ENCODE measurements at regions not wholly inside any gene's neighbourhood (a gene's known extent, or its start where the extent isn't known, plus 50 kb on each side); places are given as distances from the start of the nearest gene placed in this dataset.
"Not testable (repeated sequence)": the region's sequence is repeated elsewhere in the genome, so short reads cannot be mapped to it uniquely, and the experiment has no call there.

DNA sequence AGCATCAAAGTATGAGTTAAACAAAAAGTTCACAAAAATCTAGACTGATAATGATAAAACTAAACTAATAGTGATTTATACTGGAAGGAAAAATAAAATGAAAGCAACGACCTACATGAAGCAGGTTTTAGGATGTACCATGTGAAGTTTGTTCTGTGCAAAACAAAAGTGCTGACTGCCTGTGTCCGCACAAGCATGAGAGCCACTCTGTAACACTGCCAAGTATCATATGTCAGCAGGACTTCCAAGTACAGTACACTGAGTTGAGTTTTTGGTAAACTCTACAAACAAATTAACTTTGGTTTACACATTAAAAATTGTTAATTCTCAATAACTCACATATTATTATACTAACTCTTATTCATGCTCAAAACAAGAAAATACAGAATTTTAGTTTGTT, 459.0 kb downstream of the PDGFC start:
- Histone ChIP-seq H3K4me3 (ENCODE audit: low read length in 2 of 2) (no peak overlapping the region), H3K4me1 (ENCODE audit: control insufficient read depth in 2 of 2, insufficient read depth in 2 of 2, low read length in 2 of 2) (no peaks in the 10 kb centered on the region), H3K27ac (ENCODE audit: low read depth in 1 of 2, low read length in 1 of 2) (no peak overlapping the region), H3K27me3 (ENCODE audit: control insufficient read depth in 2 of 2, insufficient read depth in 1 of 2, low read length in 1 of 2) (no peaks in the 10 kb centered on the region), H3K36me3 (ENCODE audit: control insufficient read depth in 2 of 2, insufficient read depth in 2 of 2, low read length in 1 of 2) (no peaks in the 10 kb centered on the region), H3K9me3 (ENCODE audit: control insufficient read depth in 2 of 2, insufficient read depth in 1 of 2, low read length in 1 of 2) (no peaks in the 10 kb centered on the region)
- 88% methylated on average over 2 of the region's 2 CpGs for WGBS
- no peak for DNase-seq (ENCODE audit: low read depth in 6 of 9, low spot score in 9 of 9)

DNA sequence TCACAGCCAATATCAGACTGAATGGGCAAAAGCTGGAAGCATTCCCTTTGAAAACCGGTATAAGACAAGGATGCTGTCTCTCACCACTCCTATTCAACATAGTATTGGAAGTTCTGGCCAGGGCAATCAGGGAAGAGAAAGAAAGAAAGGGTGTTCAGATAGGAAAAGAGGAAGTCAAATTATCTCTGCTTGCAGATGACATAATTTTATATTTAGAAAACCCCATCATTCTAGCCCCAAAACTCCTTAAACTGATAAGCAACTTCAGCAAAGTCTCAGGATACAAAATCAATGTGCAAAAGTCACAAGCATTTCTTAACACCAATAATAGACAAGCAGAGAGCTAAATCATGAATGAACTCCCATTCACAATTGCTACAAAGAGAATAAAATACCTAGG, 461.7 kb downstream of the PDGFC start:
- not testable (repeated sequence) for H3K27me3 ChIP-seq (ENCODE audit: control insufficient read depth in 2 of 2, insufficient read depth in 1 of 2, low read length in 1 of 2)

DNA sequence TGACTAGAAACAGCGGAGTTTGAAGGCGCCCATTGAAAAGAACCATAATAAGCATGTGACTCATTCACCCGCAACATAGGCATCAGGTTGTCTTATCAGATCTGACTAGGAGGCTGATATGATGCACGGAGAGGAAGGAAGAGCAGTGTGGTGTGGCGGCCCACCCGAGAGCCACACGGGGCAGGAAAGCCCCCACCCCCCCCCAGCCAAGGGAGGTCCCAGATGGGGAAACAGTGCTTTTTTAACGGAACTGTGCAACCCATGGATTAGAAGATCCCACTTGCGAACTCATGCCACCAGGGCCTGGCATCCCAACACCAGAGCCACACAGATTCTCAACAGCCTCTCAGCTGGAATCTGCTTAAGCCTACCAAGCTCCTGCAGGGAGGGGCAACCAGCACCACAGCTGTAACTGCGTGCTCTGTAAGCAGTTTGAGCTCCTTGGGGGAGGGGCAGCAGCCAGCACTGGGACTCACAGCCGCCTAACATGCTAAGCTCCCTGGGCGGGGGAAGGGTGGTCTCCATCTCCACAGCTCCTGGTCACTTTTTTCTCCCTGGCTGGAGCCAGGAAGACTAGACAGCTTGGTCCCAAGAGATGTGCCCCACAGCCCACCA, 466.2 kb downstream of the PDGFC start:
- 90% methylated on average over 12 of the region's 12 CpGs for WGBS
- H3K36me3 ChIP-seq (ENCODE audit: control insufficient read depth in 2 of 2, insufficient read depth in 2 of 2, low read length in 1 of 2): no peaks in the 10 kb centered on the region
- H3K4me1 ChIP-seq (ENCODE audit: control insufficient read depth in 2 of 2, insufficient read depth in 2 of 2, low read length in 2 of 2): no peaks in the 10 kb centered on the region
- H3K27ac ChIP-seq (ENCODE audit: low read depth in 1 of 2, low read length in 1 of 2): no peak overlapping the region
- H3K27me3 ChIP-seq (ENCODE audit: control insufficient read depth in 2 of 2, insufficient read depth in 1 of 2, low read length in 1 of 2): no peaks in the 10 kb centered on the region
- no peak overlapping the region for H3K4me3 ChIP-seq (ENCODE audit: low read length in 2 of 2)
- DNase-seq (ENCODE audit: low read depth in 6 of 9, low spot score in 9 of 9): peak in 4 of 9 donors; percentile 1 to 51 (median 23)
- peaks cover 0 to 3% of the 10 kb centered on the region in 2 donors for H3K9me3 ChIP-seq (ENCODE audit: control insufficient read depth in 2 of 2, insufficient read depth in 1 of 2, low read length in 1 of 2)

More for the DNA sequence above, 461.7 kb downstream of the PDGFC start:
- 92% methylated on average over 1 of the region's 1 CpG for WGBS
- H3K36me3 ChIP-seq (ENCODE audit: control insufficient read depth in 2 of 2, insufficient read depth in 2 of 2, low read length in 1 of 2); H3K9me3 ChIP-seq (ENCODE audit: control insufficient read depth in 2 of 2, insufficient read depth in 1 of 2, low read length in 1 of 2); H3K4me1 ChIP-seq (ENCODE audit: control insufficient read depth in 2 of 2, insufficient read depth in 2 of 2, low read length in 2 of 2); H3K4me3 ChIP-seq (ENCODE audit: low read length in 2 of 2); DNase-seq (ENCODE audit: low read depth in 6 of 9, low spot score in 9 of 9); H3K27ac ChIP-seq (ENCODE audit: low read depth in 1 of 2, low read length in 1 of 2): not testable (repeated sequence)

DNA sequence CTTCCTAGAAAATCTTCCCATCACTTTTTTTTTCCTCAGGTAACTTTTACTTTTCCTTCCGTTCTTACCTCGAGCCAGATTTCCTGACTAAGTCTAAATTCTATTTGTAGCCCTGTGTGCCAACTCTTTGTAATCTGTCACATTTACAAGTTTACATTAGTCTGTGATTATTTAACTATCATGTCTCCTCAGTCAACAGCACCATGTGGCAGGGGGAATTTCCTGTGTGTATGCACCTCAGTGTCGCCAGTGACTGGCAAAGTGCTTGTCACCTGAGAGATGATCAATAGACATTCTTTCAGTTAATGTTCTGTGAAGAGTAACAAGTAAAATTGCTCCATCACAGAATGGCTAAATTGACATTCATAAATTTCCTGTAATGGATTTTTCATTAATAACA, 468.5 kb downstream of the PDGFC start:
- Histone ChIP-seq H3K36me3 (ENCODE audit: control insufficient read depth in 2 of 2, insufficient read depth in 2 of 2, low read length in 1 of 2) (no peaks in the 10 kb centered on the region), H3K27me3 (ENCODE audit: control insufficient read depth in 2 of 2, insufficient read depth in 1 of 2, low read length in 1 of 2) (no peaks in the 10 kb centered on the region), H3K4me3 (ENCODE audit: low read length in 2 of 2) (no peak overlapping the region), H3K4me1 (ENCODE audit: control insufficient read depth in 2 of 2, insufficient read depth in 2 of 2, low read length in 2 of 2) (no peaks in the 10 kb centered on the region), H3K27ac (ENCODE audit: low read depth in 1 of 2, low read length in 1 of 2) (no peak overlapping the region), H3K9me3 (ENCODE audit: control insufficient read depth in 2 of 2, insufficient read depth in 1 of 2, low read length in 1 of 2) (peaks cover 0 to 3% of the 10 kb centered on the region in 2 donors)
- 98% methylated on average over 3 of the region's 3 CpGs for WGBS
- DNase-seq (ENCODE audit: low read depth in 6 of 9, low spot score in 9 of 9): no peak

DNA sequence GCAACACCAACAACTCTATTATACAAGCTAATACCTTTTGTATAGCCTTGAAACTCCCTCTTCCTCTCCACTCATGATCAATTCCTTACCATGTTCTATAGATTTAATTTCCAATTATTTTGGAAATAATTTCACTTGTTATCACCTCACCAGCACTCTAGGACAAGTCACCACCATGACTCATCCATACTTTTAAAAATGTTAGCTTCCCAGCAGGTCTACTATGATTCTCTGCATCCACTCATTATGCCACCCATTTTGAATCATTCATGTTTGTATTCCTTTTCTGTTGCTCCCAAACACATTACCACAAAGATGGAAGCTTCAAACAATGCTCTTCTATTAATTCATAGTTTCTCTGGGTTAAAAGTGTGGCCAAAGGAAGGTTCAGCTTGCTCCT, 469.6 kb downstream of the PDGFC start:
- no peaks in the 10 kb centered on the region for H3K27me3 ChIP-seq (ENCODE audit: control insufficient read depth in 2 of 2, insufficient read depth in 1 of 2, low read length in 1 of 2)
- H3K9me3 ChIP-seq (ENCODE audit: control insufficient read depth in 2 of 2, insufficient read depth in 1 of 2, low read length in 1 of 2): peaks cover 0 to 3% of the 10 kb centered on the region in 2 donors
- H3K4me1 ChIP-seq (ENCODE audit: control insufficient read depth in 2 of 2, insufficient read depth in 2 of 2, low read length in 2 of 2): no peaks in the 10 kb centered on the region
- H3K4me3 ChIP-seq (ENCODE audit: low read length in 2 of 2): no peak overlapping the region
- no peak for DNase-seq (ENCODE audit: low read depth in 6 of 9, low spot score in 9 of 9)
- no peaks in the 10 kb centered on the region for H3K36me3 ChIP-seq (ENCODE audit: control insufficient read depth in 2 of 2, insufficient read depth in 2 of 2, low read length in 1 of 2)
- H3K27ac ChIP-seq (ENCODE audit: low read depth in 1 of 2, low read length in 1 of 2): no peak overlapping the region

DNA sequence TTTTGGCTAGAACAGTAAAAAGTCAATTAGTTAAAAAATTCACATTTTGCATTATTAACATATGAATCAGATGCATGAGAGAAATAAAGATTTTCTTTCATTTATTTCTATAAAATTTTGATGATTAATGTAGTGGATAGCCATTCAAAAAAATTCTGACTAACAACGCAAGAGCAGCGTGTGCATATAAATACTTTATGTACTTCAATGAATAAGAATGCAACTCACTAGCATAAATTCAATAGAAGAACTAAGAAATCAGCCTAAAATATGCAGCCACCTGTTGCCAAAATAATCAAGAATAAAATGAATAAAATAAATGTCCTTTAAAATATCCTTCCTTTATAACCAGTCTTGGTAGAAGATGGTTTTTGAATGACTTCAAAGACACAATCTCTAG, 471.9 kb downstream of the PDGFC start:
- Histone ChIP-seq H3K27me3 (ENCODE audit: control insufficient read depth in 2 of 2, insufficient read depth in 1 of 2, low read length in 1 of 2) (no peaks in the 10 kb centered on the region), H3K9me3 (ENCODE audit: control insufficient read depth in 2 of 2, insufficient read depth in 1 of 2, low read length in 1 of 2) (peaks cover 0 to 3% of the 10 kb centered on the region in 2 donors), H3K27ac (ENCODE audit: low read depth in 1 of 2, low read length in 1 of 2) (no peak overlapping the region), H3K36me3 (ENCODE audit: control insufficient read depth in 2 of 2, insufficient read depth in 2 of 2, low read length in 1 of 2) (no peaks in the 10 kb centered on the region), H3K4me1 (ENCODE audit: control insufficient read depth in 2 of 2, insufficient read depth in 2 of 2, low read length in 2 of 2) (no peaks in the 10 kb centered on the region), H3K4me3 (ENCODE audit: low read length in 2 of 2) (no peak overlapping the region)
- WGBS: 99% methylated on average over 2 of the region's 2 CpGs
- DNase-seq (ENCODE audit: low read depth in 6 of 9, low spot score in 9 of 9): no peak

DNA sequence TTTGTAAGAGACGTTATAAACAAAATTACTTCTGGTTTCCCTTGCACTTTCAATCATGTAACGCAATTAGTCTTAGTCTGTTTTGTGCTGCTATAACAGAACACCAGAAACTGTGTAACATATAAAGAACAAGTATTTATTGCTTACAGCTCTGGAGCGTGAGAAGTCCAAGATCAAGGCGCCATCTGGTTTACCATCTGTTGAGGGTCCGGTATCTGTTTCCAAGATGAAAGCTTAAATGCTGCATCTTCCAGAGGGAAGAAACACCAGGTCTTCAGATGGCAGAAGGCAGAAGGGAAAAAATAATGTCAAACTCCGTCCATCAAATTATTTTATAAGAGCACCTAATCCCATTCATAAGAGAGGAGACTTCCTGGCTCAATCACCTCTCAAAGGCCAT, 474.1 kb downstream of the PDGFC start:
- WGBS: 97% methylated on average over 6 of the region's 6 CpGs
- H3K4me3 ChIP-seq (ENCODE audit: low read length in 2 of 2): no peak overlapping the region
- no peaks in the 10 kb centered on the region for H3K9me3 ChIP-seq (ENCODE audit: control insufficient read depth in 2 of 2, insufficient read depth in 1 of 2, low read length in 1 of 2)
- H3K4me1 ChIP-seq (ENCODE audit: control insufficient read depth in 2 of 2, insufficient read depth in 2 of 2, low read length in 2 of 2): no peaks in the 10 kb centered on the region
- no peaks in the 10 kb centered on the region for H3K27me3 ChIP-seq (ENCODE audit: control insufficient read depth in 2 of 2, insufficient read depth in 1 of 2, low read length in 1 of 2)
- no peak for DNase-seq (ENCODE audit: low read depth in 6 of 9, low spot score in 9 of 9)
- H3K27ac ChIP-seq (ENCODE audit: low read depth in 1 of 2, low read length in 1 of 2): no peak overlapping the region
- H3K36me3 ChIP-seq (ENCODE audit: control insufficient read depth in 2 of 2, insufficient read depth in 2 of 2, low read length in 1 of 2): no peaks in the 10 kb centered on the region

DNA sequence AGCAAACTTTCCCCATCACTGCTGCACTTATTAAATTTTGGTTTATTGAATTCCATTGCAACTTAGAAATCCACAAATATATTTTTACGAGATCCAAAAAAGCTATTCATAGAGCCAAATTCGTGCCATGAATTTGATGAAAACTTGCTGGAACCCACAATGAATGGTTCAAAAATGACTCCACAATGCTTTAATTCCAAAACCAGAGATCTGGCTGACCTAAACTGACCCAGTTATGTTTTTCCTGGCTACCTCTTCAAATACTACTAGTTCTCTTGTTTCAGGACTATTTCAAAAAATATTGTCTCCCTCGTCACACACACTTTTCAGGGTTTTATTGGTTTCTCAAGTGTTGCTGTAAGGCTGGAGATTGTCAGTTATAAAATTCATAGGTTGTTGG, 474.8 kb downstream of the PDGFC start:
- Histone ChIP-seq H3K4me1 (ENCODE audit: control insufficient read depth in 2 of 2, insufficient read depth in 2 of 2, low read length in 2 of 2) (no peaks in the 10 kb centered on the region), H3K4me3 (ENCODE audit: low read length in 2 of 2) (no peak overlapping the region), H3K27ac (ENCODE audit: low read depth in 1 of 2, low read length in 1 of 2) (no peak overlapping the region), H3K9me3 (ENCODE audit: control insufficient read depth in 2 of 2, insufficient read depth in 1 of 2, low read length in 1 of 2) (no peaks in the 10 kb centered on the region), H3K36me3 (ENCODE audit: control insufficient read depth in 2 of 2, insufficient read depth in 2 of 2, low read length in 1 of 2) (no peaks in the 10 kb centered on the region), H3K27me3 (ENCODE audit: control insufficient read depth in 2 of 2, insufficient read depth in 1 of 2, low read length in 1 of 2) (no peaks in the 10 kb centered on the region)
- no peak for DNase-seq (ENCODE audit: low read depth in 6 of 9, low spot score in 9 of 9)
- 86% methylated on average over 3 of the region's 3 CpGs for WGBS

DNA sequence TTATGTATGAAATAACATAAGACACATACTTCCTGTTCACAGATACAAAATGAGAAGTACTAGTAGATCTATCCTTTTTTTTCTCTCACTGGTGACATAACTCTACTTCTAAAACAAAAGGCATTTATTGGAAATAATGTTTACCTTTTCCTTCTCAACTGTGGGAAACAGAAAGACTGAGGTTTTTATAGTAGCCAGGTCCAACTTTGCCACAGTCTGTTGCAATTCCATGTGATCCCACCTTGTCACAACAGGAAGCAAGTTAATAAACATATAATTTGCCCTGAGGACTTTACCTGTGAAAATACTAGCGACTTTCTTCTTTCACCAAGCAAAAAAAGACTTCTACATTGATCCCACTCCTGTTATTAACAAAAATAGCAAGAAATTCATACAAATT, 475.8 kb downstream of the PDGFC start:
- no peak for DNase-seq (ENCODE audit: low read depth in 6 of 9, low spot score in 9 of 9)
- no peak overlapping the region for H3K27ac ChIP-seq (ENCODE audit: low read depth in 1 of 2, low read length in 1 of 2)
- no peaks in the 10 kb centered on the region for H3K9me3 ChIP-seq (ENCODE audit: control insufficient read depth in 2 of 2, insufficient read depth in 1 of 2, low read length in 1 of 2)
- H3K4me3 ChIP-seq (ENCODE audit: low read length in 2 of 2): no peak overlapping the region
- no peaks in the 10 kb centered on the region for H3K27me3 ChIP-seq (ENCODE audit: control insufficient read depth in 2 of 2, insufficient read depth in 1 of 2, low read length in 1 of 2)
- no peaks in the 10 kb centered on the region for H3K36me3 ChIP-seq (ENCODE audit: control insufficient read depth in 2 of 2, insufficient read depth in 2 of 2, low read length in 1 of 2)
- 83% methylated on average over 1 of the region's 1 CpG for WGBS
- no peaks in the 10 kb centered on the region for H3K4me1 ChIP-seq (ENCODE audit: control insufficient read depth in 2 of 2, insufficient read depth in 2 of 2, low read length in 2 of 2)

DNA sequence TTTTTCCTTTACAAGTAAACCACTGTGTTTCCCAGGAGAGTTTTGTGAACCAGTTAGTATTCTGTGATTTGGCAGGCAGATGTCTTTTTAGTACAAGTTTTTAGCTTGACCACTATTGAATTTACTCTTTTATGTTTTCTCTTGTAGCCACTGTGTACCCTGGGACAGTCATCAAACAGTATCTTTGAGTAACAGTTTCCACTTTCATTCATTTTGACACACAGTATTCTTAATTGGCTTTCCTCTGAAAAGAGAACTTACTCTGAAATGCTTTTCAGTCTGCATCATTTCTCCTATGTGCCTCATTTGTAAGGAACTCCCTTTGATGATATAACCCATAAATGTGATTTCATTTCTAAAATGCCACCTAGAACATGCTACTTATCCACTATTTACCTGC, 476.5 kb downstream of the PDGFC start:
- Histone ChIP-seq H3K4me1 (ENCODE audit: control insufficient read depth in 2 of 2, insufficient read depth in 2 of 2, low read length in 2 of 2) (no peaks in the 10 kb centered on the region), H3K4me3 (ENCODE audit: low read length in 2 of 2) (no peak overlapping the region), H3K36me3 (ENCODE audit: control insufficient read depth in 2 of 2, insufficient read depth in 2 of 2, low read length in 1 of 2) (no peaks in the 10 kb centered on the region), H3K27me3 (ENCODE audit: control insufficient read depth in 2 of 2, insufficient read depth in 1 of 2, low read length in 1 of 2) (no peaks in the 10 kb centered on the region), H3K27ac (ENCODE audit: low read depth in 1 of 2, low read length in 1 of 2) (no peak overlapping the region), H3K9me3 (ENCODE audit: control insufficient read depth in 2 of 2, insufficient read depth in 1 of 2, low read length in 1 of 2) (no peaks in the 10 kb centered on the region)
- DNase-seq (ENCODE audit: low read depth in 6 of 9, low spot score in 9 of 9): no peak
